NCI-H146 (cell line): ENCODE measurements at regions not wholly inside any gene's neighbourhood (a gene's known extent, or its start where the extent isn't known, plus 50 kb on each side); places are given as distances from the start of the nearest gene placed in this dataset.
"Not testable (repeated sequence)": the region's sequence is repeated elsewhere in the genome, so short reads cannot be mapped to it uniquely, and the experiment has no call there.

Experiments used
- DNase-seq: peaks from one replicate; lab custom pipeline; 2025; lab: John Stamatoyannopoulos, UW

- no peak for DNase-seq
Observed at GRCh38 chr1:90864681-90865080, 147.6 kb upstream of the BARHL2 start.

- no peak for DNase-seq
Observed at GRCh38 chr1:90862782-90863181, 145.7 kb upstream of the BARHL2 start.

GRCh38 chr1:90861421-90861820, 144.3 kb upstream of the BARHL2 start:
- not testable (repeated sequence) for DNase-seq

GRCh38 chr1:90856463-90857007, 139.4 kb upstream of the BARHL2 start:
- DNase-seq, result no peak

- DNase-seq, result peak; percentile 81
Observed at GRCh38 chr1:90854397-90854924, 137.4 kb upstream of the BARHL2 start.

GRCh38 chr1:90851711-90852050, 134.6 kb upstream of the BARHL2 start:
- DNase-seq, result no peak

- DNase-seq, result peak; percentile 87
Observed at GRCh38 chr1:90850898-90851710, 134.0 kb upstream of the BARHL2 start.

- DNase-seq, result peak; percentile 51
Observed at GRCh38 chr1:90850181-90850897, 133.2 kb upstream of the BARHL2 start.

GRCh38 chr1:90841473-90841872, 124.4 kb upstream of the BARHL2 start:
- DNase-seq, result no peak

GRCh38 chr1:90840352-90840751, 123.2 kb upstream of the BARHL2 start:
- no peak for DNase-seq

- no peak for DNase-seq
Observed at GRCh38 chr1:90839323-90839722, 122.2 kb upstream of the BARHL2 start.

- no peak for DNase-seq
Observed at GRCh38 chr1:90838720-90839119, 121.6 kb upstream of the BARHL2 start.

GRCh38 chr1:90837420-90837819, 120.3 kb upstream of the BARHL2 start:
- no peak for DNase-seq

GRCh38 chr1:90836345-90836679, 119.2 kb upstream of the BARHL2 start:
- no peak for DNase-seq

- DNase-seq, result no peak
Observed at GRCh38 chr1:90835661-90836344, 118.7 kb upstream of the BARHL2 start.

- peak; percentile 25 for DNase-seq
Observed at GRCh38 chr1:90834886-90835660, 118.0 kb upstream of the BARHL2 start.

- DNase-seq, result no peak
Observed at GRCh38 chr1:90834354-90834885, 117.3 kb upstream of the BARHL2 start.

- no peak for DNase-seq
Observed at GRCh38 chr1:90833466-90834110, 116.5 kb upstream of the BARHL2 start.

GRCh38 chr1:90831910-90832309, 114.8 kb upstream of the BARHL2 start:
- peak; percentile 28 for DNase-seq

GRCh38 chr1:90826834-90827233, 109.7 kb upstream of the BARHL2 start:
- no peak for DNase-seq

- no peak for DNase-seq
Observed at GRCh38 chr1:90826024-90826423, 108.9 kb upstream of the BARHL2 start.
